ENCODE measurements at regions not wholly inside any gene's neighbourhood (a gene's known extent, or its start where the extent isn't known, plus 50 kb on each side); places are given as distances from the start of the nearest gene placed in this dataset.

DNA sequence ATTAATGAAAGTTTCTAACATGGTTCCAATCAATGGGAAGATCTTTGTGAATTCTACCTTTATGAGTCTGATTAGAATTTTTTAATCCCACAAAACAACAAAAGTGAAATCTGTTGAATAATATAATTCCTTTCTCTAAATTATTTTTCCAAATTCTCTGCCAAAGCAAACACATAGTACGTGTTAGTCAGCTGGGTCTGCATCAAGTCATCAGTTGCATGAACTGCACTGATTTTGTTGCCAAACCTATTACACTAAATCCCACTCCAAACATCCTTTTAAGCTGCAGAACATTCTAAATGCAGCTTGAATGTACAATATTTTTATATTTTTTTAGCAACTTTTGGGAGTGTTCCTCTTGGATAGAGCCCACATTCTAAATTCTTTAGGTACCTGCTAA, 199.0 kb upstream of the HSF2 start:
- TF ChIP-seq, protein P1, sequence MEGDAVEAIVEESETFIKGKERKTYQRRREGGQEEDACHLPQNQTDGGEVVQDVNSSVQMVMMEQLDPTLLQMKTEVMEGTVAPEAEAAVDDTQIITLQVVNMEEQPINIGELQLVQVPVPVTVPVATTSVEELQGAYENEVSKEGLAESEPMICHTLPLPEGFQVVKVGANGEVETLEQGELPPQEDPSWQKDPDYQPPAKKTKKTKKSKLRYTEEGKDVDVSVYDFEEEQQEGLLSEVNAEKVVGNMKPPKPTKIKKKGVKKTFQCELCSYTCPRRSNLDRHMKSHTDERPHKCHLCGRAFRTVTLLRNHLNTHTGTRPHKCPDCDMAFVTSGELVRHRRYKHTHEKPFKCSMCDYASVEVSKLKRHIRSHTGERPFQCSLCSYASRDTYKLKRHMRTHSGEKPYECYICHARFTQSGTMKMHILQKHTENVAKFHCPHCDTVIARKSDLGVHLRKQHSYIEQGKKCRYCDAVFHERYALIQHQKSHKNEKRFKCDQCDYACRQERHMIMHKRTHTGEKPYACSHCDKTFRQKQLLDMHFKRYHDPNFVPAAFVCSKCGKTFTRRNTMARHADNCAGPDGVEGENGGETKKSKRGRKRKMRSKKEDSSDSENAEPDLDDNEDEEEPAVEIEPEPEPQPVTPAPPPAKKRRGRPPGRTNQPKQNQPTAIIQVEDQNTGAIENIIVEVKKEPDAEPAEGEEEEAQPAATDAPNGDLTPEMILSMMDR (IDR thresholded peaks at IDR 0.05): no peak
- ATAC-seq (no peak), DNase-seq (no peak)
- intact Hi-C loops (cut with DNase I): no loop called here
- 43 to 57% methylated on average over 1 of the region's 1 CpG for WGBS, 2 donors
- H3K4me3 ChIP-seq: no peak overlapping the region
- H3K9me3 ChIP-seq: no peaks in the 10 kb centered on the region
- no peak overlapping the region for H3K27ac ChIP-seq
- H3K27me3 ChIP-seq: no peaks in the 10 kb centered on the region
- peaks cover 0 to 4% (median 0%) of the 10 kb centered on the region in 9 donors for H3K4me1 ChIP-seq
- no peaks in the 10 kb centered on the region for H3K36me3 ChIP-seq

GRCh38 chr6:122202576-122203137, 196.8 kb upstream of the HSF2 start:
- DNase-seq (no peak), ATAC-seq (no peak)
- no peaks in the 10 kb centered on the region for H3K9me3 ChIP-seq
- no peak overlapping the region for H3K27ac ChIP-seq
- intact Hi-C loops (cut with DNase I): no loop called here
- H3K4me3 ChIP-seq: no peak overlapping the region
- peaks cover 0 to 4% (median 0%) of the 10 kb centered on the region in 9 donors for H3K4me1 ChIP-seq
- H3K36me3 ChIP-seq: no peaks in the 10 kb centered on the region
- TF ChIP-seq, protein P1 (IDR thresholded peaks at IDR 0.05): no peak
- H3K27me3 ChIP-seq: no peaks in the 10 kb centered on the region
- WGBS, 2 donors: 84 to 85% methylated on average over 8 of the region's 8 CpGs

GRCh38 chr6:122207061-122207460, 192.4 kb upstream of the HSF2 start:
- 68 to 83% methylated on average over 2 of the region's 2 CpGs for WGBS, 2 donors
- Histone ChIP-seq H3K9me3 (no peaks in the 10 kb centered on the region), H3K36me3 (no peaks in the 10 kb centered on the region), H3K4me1 (no peaks in the 10 kb centered on the region), H3K27ac (no peak overlapping the region), H3K4me3 (no peak overlapping the region), H3K27me3 (no peaks in the 10 kb centered on the region)
- ATAC-seq (no peak), DNase-seq (no peak)
- TF ChIP-seq, protein P1 (IDR thresholded peaks at IDR 0.05): no peak
- intact Hi-C loops (cut with DNase I): no loop called here

DNA sequence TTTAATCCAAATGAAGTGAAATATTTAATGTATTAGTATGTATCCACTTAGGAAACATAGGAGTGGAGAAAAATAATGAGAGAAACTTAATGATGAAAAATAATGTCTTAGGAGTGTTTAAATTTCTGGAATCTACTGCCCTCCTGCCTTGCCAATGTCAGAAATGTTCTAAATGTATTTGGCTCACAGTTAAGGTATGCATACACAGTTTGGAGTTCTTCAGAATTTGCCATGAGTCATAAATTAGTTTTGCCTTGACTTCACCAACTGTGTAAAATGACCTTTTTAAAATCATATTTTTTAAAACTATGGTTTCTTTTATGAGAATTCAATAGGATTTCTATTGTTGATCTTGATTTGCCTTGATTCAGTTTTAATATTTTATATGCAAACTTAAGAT, 191.7 kb upstream of the HSF2 start:
- Histone ChIP-seq H3K4me3 (no peak overlapping the region), H3K36me3 (no peaks in the 10 kb centered on the region), H3K9me3 (no peaks in the 10 kb centered on the region), H3K27me3 (no peaks in the 10 kb centered on the region), H3K4me1 (no peaks in the 10 kb centered on the region), H3K27ac (no peak overlapping the region)
- ATAC-seq (no peak), DNase-seq (no peak)
- TF ChIP-seq, protein P1 (IDR thresholded peaks at IDR 0.05): no peak
- intact Hi-C loops (cut with DNase I): no loop called here

Data from heart right ventricle (tissue), 16 donors.